SK-N-SH treated with all-trans-retinoic acid at 6 μM for 48 hours (cell line): ENCODE measurements at regions not wholly inside any gene's neighbourhood (a gene's known extent, or its start where the extent isn't known, plus 50 kb on each side); places are given as distances from the start of the nearest gene placed in this dataset.

Experiments
- ATAC-seq: fragments of 200-7000 bp; cut with Tn5 transposase; 3 replicates; pipeline ENCODE4 v1.9.1; 2020; ENCODE audit warnings: mild to moderate bottlenecking, moderate library complexity
- ARNTL ChIP-seq: fragments of 450-650 bp; formaldehyde crosslinking; IDR thresholded peaks from 2 replicates; pipeline ENCODE4 v1.5.0; 2020; ENCODE audit warnings: low read depth, mild to moderate bottlenecking, moderate library complexity, borderline replicate concordance
- BACH2 ChIP-seq: fragments of 250-450 bp; sonication (Bioruptor Pico); IDR thresholded peaks from 2 replicates; pipeline ENCODE4 v1.9.0; 2021; ENCODE audit warnings: mild to moderate bottlenecking, borderline replicate concordance
- CSDC2 ChIP-seq: fragments of 250-450 bp; sonication (Bioruptor Pico); IDR thresholded peaks from 2 replicates; pipeline ENCODE4 v1.5.0; 2020; ENCODE audit warnings: mild to moderate bottlenecking, moderate library complexity
- ESRRG ChIP-seq: fragments of 250-450 bp; sonication (Bioruptor Pico); IDR thresholded peaks from 2 replicates; pipeline ENCODE4 v1.6.1; 2021; ENCODE audit warnings: mild to moderate bottlenecking
- ISL1 ChIP-seq: fragments of 250-450 bp; sonication (Bioruptor Pico); IDR thresholded peaks from 2 replicates; pipeline ENCODE4 v2.1.2; 2022; ENCODE audit warnings: mild to moderate bottlenecking, moderate library complexity
- PPARA ChIP-seq: fragments of 250-450 bp; sonication (Bioruptor Pico); IDR thresholded peaks from 2 replicates; pipeline ENCODE4 v1.5.0; 2020; ENCODE audit warnings: mild to moderate bottlenecking, borderline replicate concordance
- SNAI2 ChIP-seq: fragments of 250-450 bp; sonication (Bioruptor Pico); IDR thresholded peaks from 2 replicates; pipeline ENCODE4 v1.5.0; 2020; ENCODE audit warnings: mild to moderate bottlenecking, moderate library complexity
- TOX ChIP-seq: fragments of 250-450 bp; sonication (Bioruptor Pico); IDR thresholded peaks from 2 replicates; pipeline ENCODE4 v1.8.0; 2021; ENCODE audit warnings: mild to moderate bottlenecking, moderate library complexity, borderline replicate concordance
- ZC3H10 ChIP-seq: fragments of 250-450 bp; sonication (Bioruptor Pico); IDR thresholded peaks from 2 replicates; pipeline ENCODE4 v1.5.1; 2021; ENCODE audit warnings: mild to moderate bottlenecking, moderate library complexity
- ZFP3 ChIP-seq: fragments of 250-450 bp; sonication (Bioruptor Pico); IDR thresholded peaks from 2 replicates; pipeline ENCODE4 v1.5.0; 2020; ENCODE audit warnings: mild to moderate bottlenecking, moderate library complexity
- ZNF565 ChIP-seq: fragments of 450-650 bp; formaldehyde crosslinking; conservative IDR thresholded peaks from 2 replicates; pipeline ENCODE4 v1.5.0; 2020; ENCODE audit warnings: low read depth, mild to moderate bottlenecking, moderate library complexity
- ZNF70 ChIP-seq: fragments of 450-650 bp; formaldehyde crosslinking; IDR thresholded peaks from 2 replicates; pipeline ENCODE4 v1.5.0; 2020; ENCODE audit warnings: mild to moderate bottlenecking, moderate library complexity
- ZNF8 ChIP-seq: fragments of 450-650 bp; formaldehyde crosslinking; IDR thresholded peaks from 2 replicates; pipeline ENCODE4 v1.5.0; 2020; ENCODE audit warnings: mild to moderate bottlenecking, moderate library complexity
- TF ChIP-seq, protein P1 (sequence below): fragments of 250-450 bp; sonication (Bioruptor Pico); IDR thresholded peaks from 2 replicates; pipeline ENCODE4 v1.8.0; 2021; ENCODE audit warnings: low read depth, mild to moderate bottlenecking, moderate library complexity, borderline replicate concordance
- TF ChIP-seq, protein P2 (sequence below): fragments of 250-450 bp; sonication (Bioruptor Pico); IDR thresholded peaks from 2 replicates; pipeline ENCODE4 v1.8.0; 2020; ENCODE audit warnings: mild to moderate bottlenecking, moderate library complexity, borderline replicate concordance
- TF ChIP-seq, protein P3 (sequence below): fragments of 250-450 bp; sonication (Bioruptor Pico); IDR thresholded peaks from 2 replicates; pipeline ENCODE4 v1.5.1; 2021; ENCODE audit warnings: mild to moderate bottlenecking, moderate library complexity
- TF ChIP-seq, protein P4 (sequence below): fragments of 250-450 bp; sonication (Bioruptor Pico); IDR thresholded peaks from 2 replicates; pipeline ENCODE4 v1.5.1; 2020; ENCODE audit warnings: low read depth, mild to moderate bottlenecking, moderate library complexity

DNA sequence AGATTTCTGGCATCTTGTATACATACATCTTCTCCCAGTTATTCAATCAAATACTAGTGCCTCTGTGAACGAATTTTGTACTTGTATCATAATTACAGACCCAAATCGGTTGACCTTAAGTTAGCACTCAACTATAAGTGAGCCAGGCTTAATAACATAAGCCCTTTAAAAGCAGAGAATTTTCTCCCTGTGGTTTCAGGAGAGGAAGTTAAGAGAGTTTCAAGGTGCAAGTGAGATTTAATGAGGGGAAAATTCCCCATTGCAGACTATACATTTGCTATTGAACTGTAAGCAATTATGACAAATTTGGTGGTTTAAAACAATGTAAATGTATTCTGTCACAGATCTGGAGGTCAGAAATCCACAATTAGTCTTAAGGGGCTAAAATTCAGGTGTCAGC lies 261.9 kb upstream of the NREP start:
- no peak for ATAC-seq
- TF ChIP-seq ZNF565 (CRISPR knock-in tag), result no peak
- no peak for TF ChIP-seq BACH2 (CRISPR knock-in tag)
- no peak for TF ChIP-seq CSDC2
- no peak for TF ChIP-seq PPARA (CRISPR knock-in tag)
- TF ChIP-seq ZNF70 (CRISPR knock-in tag), result no peak
- TF ChIP-seq, protein P1, sequence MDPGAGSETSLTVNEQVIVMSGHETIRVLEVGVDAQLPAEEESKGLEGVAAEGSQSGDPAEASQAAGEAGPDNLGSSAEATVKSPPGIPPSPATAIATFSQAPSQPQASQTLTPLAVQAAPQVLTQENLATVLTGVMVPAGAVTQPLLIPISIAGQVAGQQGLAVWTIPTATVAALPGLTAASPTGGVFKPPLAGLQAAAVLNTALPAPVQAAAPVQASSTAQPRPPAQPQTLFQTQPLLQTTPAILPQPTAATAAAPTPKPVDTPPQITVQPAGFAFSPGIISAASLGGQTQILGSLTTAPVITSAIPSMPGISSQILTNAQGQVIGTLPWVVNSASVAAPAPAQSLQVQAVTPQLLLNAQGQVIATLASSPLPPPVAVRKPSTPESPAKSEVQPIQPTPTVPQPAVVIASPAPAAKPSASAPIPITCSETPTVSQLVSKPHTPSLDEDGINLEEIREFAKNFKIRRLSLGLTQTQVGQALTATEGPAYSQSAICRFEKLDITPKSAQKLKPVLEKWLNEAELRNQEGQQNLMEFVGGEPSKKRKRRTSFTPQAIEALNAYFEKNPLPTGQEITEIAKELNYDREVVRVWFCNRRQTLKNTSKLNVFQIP, result no peak
- no peak for TF ChIP-seq ARNTL
- no peak for TF ChIP-seq ZFP3 (CRISPR knock-in tag)
- no peak for TF ChIP-seq ISL1
- no peak for TF ChIP-seq SNAI2 (CRISPR knock-in tag)
- no peak for TF ChIP-seq ZNF8 (CRISPR knock-in tag)
- TF ChIP-seq, protein P2, sequence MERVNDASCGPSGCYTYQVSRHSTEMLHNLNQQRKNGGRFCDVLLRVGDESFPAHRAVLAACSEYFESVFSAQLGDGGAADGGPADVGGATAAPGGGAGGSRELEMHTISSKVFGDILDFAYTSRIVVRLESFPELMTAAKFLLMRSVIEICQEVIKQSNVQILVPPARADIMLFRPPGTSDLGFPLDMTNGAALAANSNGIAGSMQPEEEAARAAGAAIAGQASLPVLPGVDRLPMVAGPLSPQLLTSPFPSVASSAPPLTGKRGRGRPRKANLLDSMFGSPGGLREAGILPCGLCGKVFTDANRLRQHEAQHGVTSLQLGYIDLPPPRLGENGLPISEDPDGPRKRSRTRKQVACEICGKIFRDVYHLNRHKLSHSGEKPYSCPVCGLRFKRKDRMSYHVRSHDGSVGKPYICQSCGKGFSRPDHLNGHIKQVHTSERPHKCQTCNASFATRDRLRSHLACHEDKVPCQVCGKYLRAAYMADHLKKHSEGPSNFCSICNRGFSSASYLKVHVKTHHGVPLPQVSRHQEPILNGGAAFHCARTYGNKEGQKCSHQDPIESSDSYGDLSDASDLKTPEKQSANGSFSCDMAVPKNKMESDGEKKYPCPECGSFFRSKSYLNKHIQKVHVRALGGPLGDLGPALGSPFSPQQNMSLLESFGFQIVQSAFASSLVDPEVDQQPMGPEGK (CRISPR knock-in tag), result no peak
- TF ChIP-seq, protein P3, sequence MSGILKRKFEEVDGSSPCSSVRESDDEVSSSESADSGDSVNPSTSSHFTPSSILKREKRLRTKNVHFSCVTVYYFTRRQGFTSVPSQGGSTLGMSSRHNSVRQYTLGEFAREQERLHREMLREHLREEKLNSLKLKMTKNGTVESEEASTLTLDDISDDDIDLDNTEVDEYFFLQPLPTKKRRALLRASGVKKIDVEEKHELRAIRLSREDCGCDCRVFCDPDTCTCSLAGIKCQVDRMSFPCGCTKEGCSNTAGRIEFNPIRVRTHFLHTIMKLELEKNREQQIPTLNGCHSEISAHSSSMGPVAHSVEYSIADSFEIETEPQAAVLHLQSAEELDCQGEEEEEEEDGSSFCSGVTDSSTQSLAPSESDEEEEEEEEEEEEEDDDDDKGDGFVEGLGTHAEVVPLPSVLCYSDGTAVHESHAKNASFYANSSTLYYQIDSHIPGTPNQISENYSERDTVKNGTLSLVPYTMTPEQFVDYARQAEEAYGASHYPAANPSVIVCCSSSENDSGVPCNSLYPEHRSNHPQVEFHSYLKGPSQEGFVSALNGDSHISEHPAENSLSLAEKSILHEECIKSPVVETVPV (CRISPR knock-in tag), result no peak
- TF ChIP-seq TOX (CRISPR knock-in tag), result no peak
- TF ChIP-seq, protein P4, sequence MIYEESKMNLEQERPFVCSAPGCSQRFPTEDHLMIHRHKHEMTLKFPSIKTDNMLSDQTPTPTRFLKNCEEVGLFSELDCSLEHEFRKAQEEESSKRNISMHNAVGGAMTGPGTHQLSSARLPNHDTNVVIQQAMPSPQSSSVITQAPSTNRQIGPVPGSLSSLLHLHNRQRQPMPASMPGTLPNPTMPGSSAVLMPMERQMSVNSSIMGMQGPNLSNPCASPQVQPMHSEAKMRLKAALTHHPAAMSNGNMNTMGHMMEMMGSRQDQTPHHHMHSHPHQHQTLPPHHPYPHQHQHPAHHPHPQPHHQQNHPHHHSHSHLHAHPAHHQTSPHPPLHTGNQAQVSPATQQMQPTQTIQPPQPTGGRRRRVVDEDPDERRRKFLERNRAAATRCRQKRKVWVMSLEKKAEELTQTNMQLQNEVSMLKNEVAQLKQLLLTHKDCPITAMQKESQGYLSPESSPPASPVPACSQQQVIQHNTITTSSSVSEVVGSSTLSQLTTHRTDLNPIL (CRISPR knock-in tag), result no peak
- TF ChIP-seq, all 23 proteins: peak for 0

DNA sequence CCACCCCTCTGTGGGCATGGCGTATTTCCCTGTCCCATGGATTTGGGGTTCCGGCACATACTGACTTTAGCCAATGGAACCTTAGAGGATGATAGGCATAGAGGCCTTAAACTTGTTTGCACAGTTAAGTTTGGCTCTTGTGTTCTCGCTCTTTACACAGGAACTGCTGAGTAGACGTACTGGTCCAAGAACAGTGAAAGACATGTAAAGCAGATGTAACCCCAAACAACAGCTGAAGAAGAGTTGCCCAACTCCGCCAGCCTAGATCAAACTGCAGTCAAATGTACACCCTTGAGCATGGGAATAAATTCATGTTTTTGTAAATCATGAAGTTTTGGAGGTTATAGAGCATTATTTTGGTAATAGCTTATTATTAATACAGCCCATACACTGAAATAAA lies 260.0 kb upstream of the NREP start:
- ATAC-seq, result no peak
- TF ChIP-seq, protein P4 (CRISPR knock-in tag), result no peak
- TF ChIP-seq, all 23 proteins: peak for 0

DNA sequence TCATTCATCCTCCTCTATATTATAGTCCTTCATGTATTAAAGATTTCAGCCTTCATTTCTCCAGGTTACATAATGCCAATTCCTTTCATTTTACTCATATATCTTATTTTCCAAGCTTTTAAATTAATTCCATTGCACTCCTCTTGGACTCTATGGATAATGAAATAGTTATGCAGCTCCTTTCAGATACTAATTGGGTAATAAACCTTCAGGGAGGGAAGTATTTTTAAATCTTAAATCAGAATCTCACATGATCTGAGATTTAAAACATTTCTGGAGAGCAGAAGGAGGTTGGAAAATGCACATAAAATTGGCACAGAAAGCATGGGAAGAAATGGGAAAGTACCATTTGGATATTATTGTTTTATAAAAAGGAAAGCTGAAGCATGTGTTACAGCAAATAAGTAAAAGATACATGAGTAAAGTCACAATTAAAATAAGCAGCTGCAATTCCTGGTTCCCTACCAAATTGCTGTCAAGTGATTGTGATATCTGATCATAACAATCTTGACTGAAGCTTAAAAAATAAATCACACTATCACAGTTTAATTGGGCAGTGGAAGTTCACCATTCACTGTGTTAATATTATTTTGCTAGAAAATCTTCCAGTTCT lies 257.9 kb upstream of the NREP start:
- peak; percentile 41 for ATAC-seq
- no peak for TF ChIP-seq ARNTL
- TF ChIP-seq CSDC2, result no peak
- peak; percentile 7; the same call in 1 of the 2 replicates for TF ChIP-seq ZC3H10 (CRISPR knock-in tag)
- peak; percentile 68 for TF ChIP-seq ISL1
- TF ChIP-seq, protein P2 (CRISPR knock-in tag), result no peak
- no peak for TF ChIP-seq ESRRG (CRISPR knock-in tag)

DNA sequence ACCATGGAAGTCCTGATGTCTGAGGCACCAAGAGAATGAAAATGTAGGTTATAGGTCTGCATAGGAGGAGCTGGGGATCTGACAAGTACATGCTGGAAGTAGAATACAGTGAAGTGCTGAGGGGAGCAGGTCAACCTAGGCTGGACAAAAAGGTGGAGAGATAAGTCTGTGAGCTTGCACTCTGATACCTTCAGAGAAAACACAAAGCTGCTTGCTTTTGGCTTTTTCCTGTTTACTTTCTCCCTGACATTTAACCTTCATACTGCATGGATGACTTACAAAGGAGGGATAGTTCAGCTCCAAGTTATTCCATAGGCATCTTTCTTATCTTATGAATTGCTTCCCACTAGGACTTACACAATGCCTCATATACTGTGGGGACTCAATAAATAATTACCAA lies 256.7 kb upstream of the NREP start:
- peak; percentile 44 for ATAC-seq

More for the DNA sequence above, 256.7 kb upstream of the NREP start:
- TF ChIP-seq, protein P2 (CRISPR knock-in tag), result no peak
- 0 out of 2 replicates have a peak, but pooled peaks have one; percentile 47 for TF ChIP-seq CSDC2
